RPMI8226 (cell line): ENCODE measurements at regions not wholly inside any gene's neighbourhood (a gene's known extent, or its start where the extent isn't known, plus 50 kb on each side); places are given as distances from the start of the nearest gene placed in this dataset.

Experiments used
- DNase-seq: peaks from one replicate; pipeline ENCODE4 v3.0.0-alpha.2; 2015

- no peak for DNase-seq
Measured at GRCh38 chr13:83589814-83590213, 292.5 kb downstream of the SLITRK1 start.

- no peak for DNase-seq
Measured at GRCh38 chr13:83577183-83577582, 305.1 kb downstream of the SLITRK1 start.

GRCh38 chr13:83568019-83568418 is 314.3 kb downstream of the SLITRK1 start:
- no peak for DNase-seq

GRCh38 chr13:83563499-83563898 is 318.8 kb downstream of the SLITRK1 start:
- DNase-seq: no peak

GRCh38 chr13:83557845-83558244 is 324.4 kb downstream of the SLITRK1 start:
- DNase-seq: no peak

GRCh38 chr13:83549671-83550070 is 332.6 kb downstream of the SLITRK1 start:
- DNase-seq: no peak

- no peak for DNase-seq
Measured at GRCh38 chr13:83547043-83547442, 335.2 kb downstream of the SLITRK1 start.

- no peak for DNase-seq
Measured at GRCh38 chr13:83546476-83546875, 335.8 kb downstream of the SLITRK1 start.

- no peak for DNase-seq
Measured at GRCh38 chr13:83538636-83539035, 343.6 kb downstream of the SLITRK1 start.

GRCh38 chr13:83536941-83537340 is 345.3 kb downstream of the SLITRK1 start:
- DNase-seq: no peak

GRCh38 chr13:83536153-83536552 is 346.1 kb downstream of the SLITRK1 start:
- DNase-seq: no peak

- no peak for DNase-seq
Measured at GRCh38 chr13:83532809-83533208, 349.5 kb downstream of the SLITRK1 start.

- DNase-seq: no peak
Measured at GRCh38 chr13:83531022-83531421, 351.3 kb downstream of the SLITRK1 start.

GRCh38 chr13:83516781-83517180 is 365.5 kb downstream of the SLITRK1 start:
- no peak for DNase-seq

GRCh38 chr13:83515268-83516015 is 366.8 kb downstream of the SLITRK1 start:
- no peak for DNase-seq

- DNase-seq: no peak
Measured at GRCh38 chr13:83508771-83509301, 373.4 kb downstream of the SLITRK1 start.

- no peak for DNase-seq
Measured at GRCh38 chr13:83503424-83503823, 378.9 kb downstream of the SLITRK1 start.

GRCh38 chr13:83499286-83499685 is 383.0 kb downstream of the SLITRK1 start:
- DNase-seq: no peak

GRCh38 chr13:83498481-83499190 is 383.6 kb downstream of the SLITRK1 start:
- no peak for DNase-seq

GRCh38 chr13:83498045-83498444 is 384.2 kb downstream of the SLITRK1 start:
- no peak for DNase-seq

- DNase-seq: no peak
Measured at GRCh38 chr13:83496501-83496900, 385.8 kb downstream of the SLITRK1 start.

- no peak for DNase-seq
Measured at GRCh38 chr13:83485101-83485500, 397.2 kb downstream of the SLITRK1 start.

- no peak for DNase-seq
Measured at GRCh38 chr13:83471011-83471410, 411.3 kb downstream of the SLITRK1 start.

GRCh38 chr13:83470133-83470797 is 412.0 kb downstream of the SLITRK1 start:
- no peak for DNase-seq
